GM12892 (cell line): ENCODE measurements at regions not wholly inside any gene's neighbourhood (a gene's known extent, or its start where the extent isn't known, plus 50 kb on each side); places are given as distances from the start of the nearest gene placed in this dataset.

Source experiments
- POLR2AphosphoS5 ChIP-seq: IDR thresholded peaks from 2 replicates; pipeline ENCODE4 v1.6.1; 2011; ENCODE audit warnings: low read depth, low read length, control low read depth
- TAF1 ChIP-seq: IDR thresholded peaks from 2 replicates; pipeline ENCODE4 v1.6.1; 2011; ENCODE audit warnings: low read depth, mild to moderate bottlenecking, control low read depth, low read length, borderline replicate concordance

DNA sequence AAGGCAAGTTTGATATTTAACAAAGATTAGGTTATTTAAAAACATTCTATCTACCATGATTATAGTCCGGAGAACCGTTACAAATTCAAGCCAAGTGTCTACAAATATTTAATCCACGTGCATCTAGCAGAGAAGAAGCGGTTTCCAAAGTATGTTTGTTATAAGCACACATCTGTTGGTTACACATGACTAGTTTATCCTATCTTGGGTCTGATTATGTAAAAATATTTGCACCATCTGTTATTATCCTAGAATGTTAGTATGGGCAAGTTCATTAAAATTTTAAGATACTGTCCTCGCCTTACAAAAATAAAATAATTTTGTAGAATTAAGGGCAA is 289.2 kb upstream of the VSTM2A start:
- no peak for TF ChIP-seq TAF1
- no peak for TF ChIP-seq POLR2AphosphoS5
